GM19468 (cell line): ENCODE measurements at regions not wholly inside any gene's neighbourhood (a gene's known extent, or its start where the extent isn't known, plus 50 kb on each side); places are given as distances from the start of the nearest gene placed in this dataset.
"Not testable (repeated sequence)": the region's sequence is repeated elsewhere in the genome, so short reads cannot be mapped to it uniquely, and the experiment has no call there.

Experiments used
- ATAC-seq: cut with Tn5 transposase; IDR thresholded peaks from one replicate; pipeline ENCODE4 v1.9.1; 2021; ENCODE audit warnings: mild to moderate bottlenecking, moderate library complexity, moderate number of reproducible peaks; ENCODE audit not compliant: unreplicated experiment; ENCODE audit errors: extremely low read depth

- ATAC-seq, result no peak
These were observed 283.7 kb upstream of the PRKD1 start for GRCh38 chr14:30211326-30211725.

GRCh38 chr14:30214014-30214413 is 286.4 kb upstream of the PRKD1 start:
- no peak for ATAC-seq

GRCh38 chr14:30214461-30215090 is 286.9 kb upstream of the PRKD1 start:
- no peak for ATAC-seq

- no peak for ATAC-seq
These were observed 291.3 kb upstream of the PRKD1 start for GRCh38 chr14:30218907-30219306.

- ATAC-seq, result no peak
These were observed 293.9 kb upstream of the PRKD1 start for GRCh38 chr14:30221546-30221945.

- no peak for ATAC-seq
These were observed 295.7 kb upstream of the PRKD1 start for GRCh38 chr14:30223385-30223785.

- ATAC-seq, result no peak
These were observed 296.3 kb upstream of the PRKD1 start for GRCh38 chr14:30223966-30224365.

- no peak for ATAC-seq
These were observed 297.5 kb upstream of the PRKD1 start for GRCh38 chr14:30225176-30225575.

- no peak for ATAC-seq
These were observed 299.8 kb upstream of the PRKD1 start for GRCh38 chr14:30227436-30227835.

GRCh38 chr14:30227876-30228275 is 300.2 kb upstream of the PRKD1 start:
- no peak for ATAC-seq

- no peak for ATAC-seq
These were observed 303.1 kb upstream of the PRKD1 start for GRCh38 chr14:30230719-30231118.

GRCh38 chr14:30234966-30235365 is 307.3 kb upstream of the PRKD1 start:
- no peak for ATAC-seq

- ATAC-seq, result no peak
These were observed 307.8 kb upstream of the PRKD1 start for GRCh38 chr14:30235485-30235884.

- ATAC-seq, result no peak
These were observed 311.3 kb upstream of the PRKD1 start for GRCh38 chr14:30238936-30239335.

- no peak for ATAC-seq
These were observed 312.4 kb upstream of the PRKD1 start for GRCh38 chr14:30240018-30240417.

- ATAC-seq, result no peak
These were observed 313.0 kb upstream of the PRKD1 start for GRCh38 chr14:30240685-30241084.

GRCh38 chr14:30242744-30243143 is 315.1 kb upstream of the PRKD1 start:
- no peak for ATAC-seq

- no peak for ATAC-seq
These were observed 315.6 kb upstream of the PRKD1 start for GRCh38 chr14:30243207-30243606.

GRCh38 chr14:30243805-30244204 is 315.2 kb upstream of the G2E3 start:
- ATAC-seq, result no peak

- not testable (repeated sequence) for ATAC-seq
These were observed 314.6 kb upstream of the G2E3 start for GRCh38 chr14:30244348-30244747.

- no peak for ATAC-seq
These were observed 307.9 kb upstream of the G2E3 start for GRCh38 chr14:30251017-30251416.

- no peak for ATAC-seq
These were observed 307.3 kb upstream of the G2E3 start for GRCh38 chr14:30251557-30252100.
